ENCODE measurements at regions not wholly inside any gene's neighbourhood (a gene's known extent, or its start where the extent isn't known, plus 50 kb on each side); places are given as distances from the start of the nearest gene placed in this dataset. TPM values are rescaled to one million over a fixed set of nuclear protein-coding genes. Genes with fewer than 3 reads are reported as not detected.

Small RNA genes in the stretch of these regions (small RNA-seq; reads per million reads assigned to genes)
- gene AC068867.1 (ENCODE audit: low read depth) (not detected), gene MIR4510 (ENCODE audit: low read depth) (not detected)
